SHP77 treated with DMSO at 0.1 percent for 48 hours (cell line): ENCODE measurements at regions not wholly inside any gene's neighbourhood (a gene's known extent, or its start where the extent isn't known, plus 50 kb on each side); places are given as distances from the start of the nearest gene placed in this dataset.
"Not testable (repeated sequence)": the region's sequence is repeated elsewhere in the genome, so short reads cannot be mapped to it uniquely, and the experiment has no call there.

ENCODE experiments used
- DNase-seq: peaks from one replicate; lab custom pipeline; 2025; lab: John Stamatoyannopoulos, UW

DNA sequence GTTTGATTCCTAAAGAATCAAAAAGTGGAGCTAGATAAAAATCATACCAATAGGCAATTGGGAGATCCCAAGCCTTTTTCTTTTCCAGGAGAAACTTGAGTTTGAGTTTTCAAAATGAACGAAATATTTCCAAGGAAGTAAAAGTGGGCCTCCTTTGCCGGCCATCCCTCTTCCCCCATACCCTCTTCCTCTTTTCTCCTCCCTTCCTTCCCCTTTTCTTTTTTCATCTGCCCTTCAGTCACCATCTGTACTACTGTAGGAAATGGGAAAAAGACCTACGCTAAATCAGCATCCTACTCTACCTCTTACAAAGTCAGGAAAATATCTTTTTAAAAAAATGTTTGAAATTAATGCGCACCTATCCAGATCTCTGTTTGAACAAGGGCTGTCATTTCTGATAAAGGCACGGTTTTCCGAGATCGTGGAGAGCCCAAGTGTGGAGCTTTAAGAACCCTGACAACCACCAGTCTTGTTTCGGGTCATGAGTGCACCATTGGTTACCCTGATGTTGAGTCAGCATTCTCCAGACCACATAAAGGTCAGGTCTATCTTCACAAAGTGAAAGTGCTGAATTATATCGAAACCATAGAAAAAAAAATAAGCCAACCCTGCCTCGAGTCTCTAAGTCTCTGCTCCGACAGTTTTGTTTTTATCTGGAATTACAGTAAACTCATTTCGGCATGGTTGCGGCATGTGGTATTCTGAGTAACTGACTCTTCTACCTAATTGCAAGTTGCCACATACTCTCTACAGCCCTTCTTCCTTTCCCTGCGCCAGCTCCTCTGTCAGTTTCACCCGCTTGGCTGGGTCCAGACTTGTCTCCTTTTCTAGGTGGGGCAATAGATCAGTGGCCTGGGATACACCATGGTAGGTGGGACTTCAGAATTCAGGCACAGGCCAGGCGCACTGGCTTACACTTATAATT is 140.2 kb upstream of the KLF3 start:
- DNase-seq = no peak

DNA sequence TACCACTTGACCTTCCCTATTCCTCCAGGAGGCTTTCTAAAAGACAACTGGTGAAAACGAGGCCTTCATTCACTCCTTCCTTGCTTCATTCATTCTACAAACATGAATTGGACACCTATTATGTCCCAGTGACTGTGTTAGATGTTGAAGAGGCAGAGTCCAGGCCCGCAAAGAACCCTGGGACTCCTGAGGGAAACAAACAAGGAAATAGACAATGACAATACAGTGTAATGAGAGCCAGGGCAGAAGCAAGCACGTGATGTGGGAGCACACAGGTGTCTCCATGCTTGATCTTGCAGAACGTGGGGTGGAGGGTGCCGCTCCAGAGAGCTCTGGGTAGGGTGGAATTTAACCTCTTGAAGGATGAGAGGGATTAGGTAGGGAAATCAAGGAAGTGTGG is 137.6 kb upstream of the KLF3 start:
- DNase-seq = no peak

DNA sequence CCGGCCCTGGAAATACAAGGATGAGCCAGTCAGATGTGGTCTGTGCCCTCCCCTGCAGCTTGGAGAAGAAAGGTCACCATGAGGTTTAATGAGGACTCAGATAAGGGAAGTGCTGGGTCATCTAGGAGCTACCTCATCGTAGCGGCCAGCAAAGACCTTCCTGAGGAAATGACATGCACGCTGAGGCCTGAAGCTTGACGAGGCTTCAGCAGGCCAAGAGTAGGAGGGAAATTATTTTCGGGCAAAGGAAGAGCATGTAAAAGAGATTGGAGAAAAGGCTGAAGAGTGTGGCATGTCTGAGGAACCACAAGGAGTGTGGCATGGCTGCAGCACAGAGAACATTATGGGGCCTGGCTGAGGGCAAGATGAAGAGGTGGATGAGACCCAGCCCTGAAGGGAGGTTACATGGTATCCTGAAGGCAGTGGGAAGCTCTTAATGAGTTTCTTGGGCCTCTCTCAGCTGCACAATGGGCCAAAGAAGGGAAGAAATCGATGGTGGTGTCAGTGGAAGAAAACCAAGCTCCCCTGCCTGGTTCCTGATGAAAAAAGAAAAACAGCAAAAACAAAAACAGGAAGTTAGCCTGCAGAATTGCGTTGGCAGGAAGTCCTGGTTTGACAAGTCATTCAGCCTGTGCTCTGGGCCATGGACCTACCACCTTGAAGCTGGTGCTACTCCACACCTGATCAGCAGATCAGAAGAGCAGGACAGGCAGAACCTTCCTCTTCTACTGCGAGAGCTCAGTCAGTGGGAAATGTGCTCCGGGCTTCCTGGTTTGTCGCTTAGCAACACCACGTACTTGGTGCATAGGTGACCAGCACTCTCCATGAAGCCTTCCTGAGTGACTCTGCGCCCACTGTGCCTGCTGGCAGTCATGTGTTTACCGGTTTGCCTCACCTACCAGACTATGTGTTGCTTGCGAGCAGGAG is 134.5 kb upstream of the KLF3 start:
- no peak for DNase-seq

DNA sequence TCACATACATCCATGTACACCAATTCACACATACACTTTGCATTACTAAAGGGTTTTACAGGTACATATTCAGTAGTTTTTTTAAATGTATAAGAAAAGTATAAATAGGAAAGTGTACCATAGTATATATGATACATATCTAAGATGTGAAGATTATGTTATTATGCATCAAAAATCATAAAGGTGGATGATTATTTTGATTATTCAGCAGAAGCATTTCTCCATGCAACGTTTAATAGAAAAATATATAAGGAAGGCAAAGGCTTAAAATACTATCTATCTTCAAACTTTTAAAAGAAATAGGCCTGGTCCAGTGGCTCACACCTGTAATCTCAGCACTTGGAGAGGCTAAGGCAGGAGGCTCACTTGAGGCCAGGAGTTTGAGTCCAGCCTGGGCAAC is 133.5 kb upstream of the KLF3 start:
- DNase-seq = no peak

DNA sequence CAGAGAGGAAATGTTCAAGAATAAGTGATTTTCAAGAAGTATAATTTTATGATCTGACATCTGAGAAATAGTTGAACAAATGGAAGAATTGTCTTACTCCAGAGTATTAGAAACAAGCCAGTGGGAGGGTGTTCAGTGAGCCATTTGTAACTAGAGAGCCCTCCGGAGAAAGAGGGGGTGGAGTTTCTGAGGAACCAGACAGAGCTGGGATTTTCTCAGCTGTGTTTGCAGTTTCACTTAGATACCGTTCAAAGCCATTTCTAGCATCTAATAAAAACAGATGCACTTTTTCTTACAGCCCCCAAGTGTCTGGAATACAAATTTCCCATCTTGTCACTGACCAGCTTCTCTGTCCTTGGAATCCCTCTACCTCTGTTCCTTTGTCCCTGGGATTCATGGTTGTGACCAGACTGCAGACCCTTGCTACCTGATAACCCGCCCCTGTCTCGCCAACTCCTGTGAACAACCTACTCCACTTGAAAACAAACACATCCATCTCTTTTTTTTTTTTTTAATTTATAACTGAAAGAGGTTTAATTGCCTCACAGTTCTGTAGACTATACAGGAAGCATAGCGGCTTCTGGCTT is 132.8 kb upstream of the KLF3 start:
- no peak for DNase-seq

DNA sequence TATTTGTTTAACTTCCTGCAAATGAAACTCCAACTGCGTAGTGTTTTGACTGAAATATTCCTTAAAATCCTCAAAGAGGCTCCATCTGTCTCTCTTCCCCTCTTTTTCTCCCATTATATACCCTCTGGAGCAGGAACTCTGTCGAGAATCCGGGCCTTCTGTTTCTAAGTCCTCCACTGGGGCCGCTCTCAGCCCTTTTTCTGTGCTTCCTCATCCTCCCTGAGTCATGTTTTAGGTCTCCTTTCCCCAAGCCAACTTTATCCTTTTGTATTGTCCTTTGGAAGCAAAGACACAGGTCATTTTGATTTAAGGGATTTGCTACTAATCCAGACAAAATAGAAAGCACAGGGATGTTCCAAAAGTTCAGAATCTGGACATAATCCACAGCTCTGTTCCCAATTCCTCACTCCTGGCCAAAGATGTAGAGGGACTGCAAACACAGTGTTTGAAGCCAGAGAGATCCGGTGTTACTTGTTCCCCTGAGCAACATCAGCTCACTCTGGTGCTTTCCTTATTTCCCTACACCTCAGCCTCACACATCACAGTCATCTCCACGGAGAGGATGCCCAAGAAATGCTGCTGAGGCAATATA is 131.0 kb upstream of the KLF3 start:
- no peak for DNase-seq

DNA sequence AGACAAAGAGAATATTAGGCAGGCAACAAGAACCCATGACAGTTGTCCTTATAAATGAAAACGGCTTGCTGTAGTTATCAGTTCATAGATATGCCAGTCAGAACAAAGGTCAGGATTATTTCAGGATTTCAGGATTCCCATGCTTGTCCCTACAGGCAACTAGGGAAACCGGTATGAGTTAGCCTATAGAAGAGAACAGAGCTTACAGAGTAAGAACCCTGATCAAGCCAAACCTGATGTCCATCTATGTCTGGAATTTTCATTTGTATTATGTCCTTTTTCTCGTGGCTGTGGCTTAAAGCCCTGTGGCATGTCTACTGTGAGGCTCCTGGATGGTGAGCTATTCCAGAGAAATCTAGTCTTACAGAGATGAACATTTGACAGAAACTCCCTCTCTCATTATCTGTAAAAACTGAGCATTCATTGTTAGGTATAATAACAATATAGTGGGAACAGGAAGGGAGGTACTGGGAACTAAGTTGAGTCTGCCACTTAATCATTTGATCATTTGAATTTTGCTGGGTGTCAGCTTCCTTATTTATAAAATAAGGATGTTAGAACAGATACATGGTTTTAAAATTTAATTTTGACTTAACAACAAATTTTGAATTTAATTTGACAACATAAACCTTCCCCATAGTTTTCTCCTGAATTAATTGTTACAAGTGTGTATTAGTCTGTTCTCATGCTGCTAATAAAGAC is 129.5 kb upstream of the KLF3 start:
- DNase-seq = no peak

DNA sequence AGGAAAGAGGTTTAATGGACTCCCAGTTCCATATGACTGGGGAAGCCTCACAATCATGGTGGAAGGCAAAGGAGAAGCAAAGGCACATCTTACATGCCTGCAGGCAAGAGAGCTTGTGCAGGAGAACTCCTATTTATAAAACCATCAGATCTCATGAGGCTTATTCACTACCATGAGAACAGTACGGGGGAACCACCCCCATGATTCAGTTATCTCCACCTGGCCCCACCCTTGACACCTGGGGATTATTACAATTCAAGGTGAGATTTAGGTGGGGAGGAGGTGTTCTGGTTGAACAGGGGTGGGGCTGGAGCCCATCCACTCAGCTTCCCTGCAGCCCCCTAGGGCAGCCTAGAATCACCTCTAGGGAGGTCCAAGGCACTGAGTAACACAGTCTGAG is 128.9 kb upstream of the KLF3 start:
- DNase-seq = not testable (repeated sequence)

DNA sequence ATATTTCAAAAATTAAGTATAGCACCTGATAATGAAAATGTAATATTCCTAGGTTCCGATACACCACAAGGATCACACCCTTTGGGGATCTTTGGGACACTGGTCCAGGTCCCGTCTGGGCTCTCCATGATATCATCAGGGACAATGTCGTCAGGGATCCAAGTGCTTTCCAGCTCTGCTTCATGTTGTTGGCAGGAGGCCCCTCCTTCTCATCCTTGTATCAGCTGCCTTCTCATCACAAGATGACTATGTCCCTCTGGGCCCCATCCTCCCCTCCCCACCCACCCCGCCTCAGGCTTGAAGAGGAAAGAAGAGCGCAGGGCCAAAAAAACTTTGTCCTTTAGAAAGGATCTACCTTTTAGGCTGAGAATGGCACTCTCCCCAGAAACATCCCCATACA is 128.3 kb upstream of the KLF3 start:
- no peak for DNase-seq

DNA sequence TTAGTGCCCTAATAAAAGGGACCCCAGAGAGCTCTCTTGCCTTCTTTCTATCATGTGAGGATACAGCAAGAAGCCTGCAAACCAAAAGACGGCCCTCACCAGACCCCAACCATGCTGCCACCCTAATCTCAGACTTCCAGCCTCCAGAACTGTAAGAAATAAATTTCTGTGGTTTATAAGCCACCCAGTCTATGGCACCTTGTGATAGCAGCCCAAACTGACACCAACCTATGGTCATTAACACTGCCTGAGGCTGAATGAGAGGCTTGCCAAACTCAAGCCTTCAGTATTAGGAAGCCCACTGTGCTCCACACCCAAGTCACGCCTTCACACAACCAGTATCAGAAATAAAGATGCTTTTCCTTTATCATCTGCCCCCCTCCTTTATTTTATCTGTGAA is 127.3 kb upstream of the KLF3 start:
- no peak for DNase-seq

DNA sequence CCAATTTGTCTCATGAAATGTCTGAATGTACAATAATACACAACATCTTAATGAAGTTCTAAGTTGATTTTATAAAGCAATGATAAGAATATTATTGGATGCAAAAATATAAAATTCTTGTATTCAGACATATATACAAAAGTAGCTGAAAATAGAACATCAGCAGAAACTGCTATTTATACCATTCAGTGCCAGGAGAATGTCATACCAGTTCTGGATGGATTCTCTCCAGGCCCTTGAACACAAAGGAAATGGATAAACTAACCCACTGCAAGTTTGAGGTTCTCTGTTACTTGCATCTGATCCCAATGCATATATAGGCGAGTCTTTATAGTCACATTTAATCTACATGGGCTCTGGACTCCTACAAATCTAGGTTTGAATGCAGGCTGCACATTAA is 126.3 kb upstream of the KLF3 start:
- DNase-seq = no peak

DNA sequence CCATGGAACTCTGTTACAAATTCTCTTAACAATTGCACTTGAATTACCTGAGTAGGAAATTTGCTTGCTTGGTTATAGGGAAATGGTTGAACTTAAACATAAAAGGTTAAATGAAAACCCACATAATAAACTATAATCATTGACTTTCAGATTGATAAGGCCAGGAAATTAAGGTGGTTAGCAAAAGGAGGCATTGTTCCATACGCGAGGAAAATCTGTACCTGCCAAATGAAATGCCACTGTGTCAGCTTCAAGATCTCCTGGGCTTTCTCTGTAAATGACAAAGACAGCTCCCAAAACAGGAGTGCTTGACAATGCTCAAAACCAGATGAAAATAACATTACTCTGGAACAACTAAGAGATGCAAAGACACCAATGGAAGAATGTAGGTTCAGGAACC is 125.5 kb upstream of the KLF3 start:
- no peak for DNase-seq

DNA sequence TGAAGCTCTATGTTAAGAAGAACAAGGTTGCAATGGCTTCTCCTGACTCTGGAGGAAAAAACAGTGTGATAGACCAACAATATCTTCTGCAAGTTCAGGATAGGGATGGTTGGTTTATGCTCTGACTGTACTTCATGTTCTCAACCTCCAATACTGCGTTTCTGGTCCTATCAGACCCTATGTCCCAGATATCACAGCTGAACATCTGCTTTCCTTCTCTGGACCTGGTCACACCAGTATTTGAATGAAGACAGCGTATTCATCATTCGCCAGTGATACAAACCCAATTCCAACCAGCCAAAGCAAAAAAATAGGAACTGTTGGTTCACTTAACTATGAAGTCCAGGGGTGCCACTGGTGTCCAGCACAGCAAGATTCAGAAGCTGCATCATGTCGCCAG is 124.5 kb upstream of the KLF3 start:
- DNase-seq = no peak

DNA sequence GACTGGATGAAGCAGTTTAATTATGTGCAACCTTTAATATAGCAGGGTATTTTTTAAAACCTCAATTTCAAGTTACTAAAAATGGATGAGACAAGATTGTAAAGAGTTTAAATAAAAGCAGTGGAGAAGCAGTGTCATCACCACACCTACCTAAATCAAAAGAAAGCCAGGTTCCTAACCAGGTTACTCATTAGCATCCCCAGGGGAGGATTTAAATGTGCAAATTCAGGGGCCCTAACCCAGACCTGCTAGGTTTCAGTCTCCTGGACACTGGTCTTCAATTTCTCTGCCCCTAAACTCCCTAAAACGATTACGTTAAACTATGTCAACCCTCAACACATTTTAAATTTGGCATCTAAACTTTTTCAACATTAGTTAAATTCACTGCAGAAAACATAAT is 116.9 kb upstream of the KLF3 start:
- no peak for DNase-seq

DNA sequence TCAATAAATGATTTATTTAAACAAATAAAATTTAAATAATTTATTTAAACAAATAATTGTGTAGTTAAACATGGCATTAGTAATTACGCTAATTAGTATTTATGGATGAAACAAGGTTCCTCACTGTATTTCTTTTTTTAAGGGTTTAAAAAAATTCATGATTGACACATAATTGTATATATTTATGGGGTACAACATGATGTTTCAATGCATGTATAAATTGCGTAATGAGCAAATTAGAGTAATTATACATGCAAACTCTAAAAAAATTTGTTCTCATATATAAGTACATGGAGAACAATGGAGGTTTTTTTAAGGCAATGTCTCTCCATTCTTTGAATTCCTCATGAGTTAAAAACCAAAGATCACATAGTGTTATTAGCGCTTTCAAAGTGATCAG is 115.7 kb upstream of the KLF3 start:
- no peak for DNase-seq

DNA sequence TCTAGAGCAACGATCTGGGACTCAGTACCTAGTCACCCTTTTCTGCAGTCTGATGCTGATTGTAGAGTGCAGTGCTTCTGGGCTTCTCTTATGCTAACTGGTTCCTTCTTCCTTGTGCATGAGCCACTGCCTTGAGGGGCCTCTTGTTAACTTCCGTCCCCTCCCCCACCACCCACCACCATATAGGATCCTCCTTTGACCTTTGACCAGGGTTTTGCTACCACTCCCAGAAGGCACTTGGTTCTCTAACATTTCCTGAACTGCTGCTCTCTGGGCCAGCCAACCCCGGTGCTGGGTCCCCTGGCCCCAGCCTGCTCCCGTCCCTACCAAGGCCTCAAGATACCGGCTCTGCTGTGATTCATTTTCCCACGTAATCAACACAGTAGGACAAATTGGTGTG is 104.6 kb upstream of the KLF3 start:
- no peak for DNase-seq

DNA sequence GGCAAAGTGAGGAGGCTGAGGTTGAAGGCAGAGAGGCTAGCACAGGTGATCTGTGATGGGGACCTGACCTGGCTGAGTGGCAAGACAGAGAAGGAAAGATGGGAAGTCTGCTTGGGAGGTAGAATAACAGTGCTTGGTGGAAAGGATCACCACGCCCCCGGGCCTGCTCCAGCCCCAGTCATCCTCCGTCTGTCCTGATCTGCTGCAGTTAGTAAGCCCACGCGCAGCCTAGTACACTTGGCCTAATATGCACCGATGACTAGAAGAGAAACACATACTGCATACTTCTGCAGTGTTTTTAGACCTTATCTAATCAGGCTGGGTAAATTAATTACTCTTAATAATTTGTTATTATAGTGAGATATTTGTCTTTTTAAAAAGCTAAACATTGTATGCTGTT is 103.7 kb upstream of the KLF3 start:
- no peak for DNase-seq

DNA sequence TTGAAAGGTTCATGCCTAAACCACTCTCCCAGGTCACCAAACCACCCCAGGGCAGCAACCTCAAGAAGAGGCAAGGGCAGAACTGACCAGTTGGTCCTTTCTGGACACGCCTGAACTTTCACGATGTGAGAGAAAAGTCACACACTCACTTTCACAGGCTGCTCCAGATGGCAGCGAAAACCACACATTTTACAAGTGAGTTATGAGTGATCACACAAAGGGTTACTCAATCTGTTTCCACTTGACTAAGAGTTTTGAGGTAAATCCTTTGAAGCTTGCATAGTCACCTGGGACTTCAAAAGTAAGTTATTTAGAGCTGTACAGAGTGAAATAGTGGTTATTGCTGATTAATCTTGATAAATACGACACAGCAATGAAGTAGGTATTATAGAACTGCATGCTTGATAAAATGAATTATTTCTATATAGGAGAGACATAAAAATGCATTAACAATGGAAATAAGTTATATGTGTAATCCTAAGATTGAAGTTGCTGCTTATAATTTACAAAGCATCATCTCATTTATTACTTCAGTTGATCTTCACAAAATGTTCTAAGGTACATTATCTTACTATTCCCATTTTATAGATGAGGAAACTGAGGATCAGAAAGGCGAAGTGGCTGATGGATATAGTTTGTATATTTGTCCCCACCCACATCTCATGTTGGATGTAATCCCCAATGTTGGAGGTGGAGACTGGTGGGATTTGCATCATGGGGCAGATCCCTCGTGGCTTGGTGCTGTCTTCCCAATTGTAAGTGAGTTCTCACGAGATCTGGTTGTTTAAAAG is 103.0 kb upstream of the KLF3 start:
- DNase-seq = no peak

DNA sequence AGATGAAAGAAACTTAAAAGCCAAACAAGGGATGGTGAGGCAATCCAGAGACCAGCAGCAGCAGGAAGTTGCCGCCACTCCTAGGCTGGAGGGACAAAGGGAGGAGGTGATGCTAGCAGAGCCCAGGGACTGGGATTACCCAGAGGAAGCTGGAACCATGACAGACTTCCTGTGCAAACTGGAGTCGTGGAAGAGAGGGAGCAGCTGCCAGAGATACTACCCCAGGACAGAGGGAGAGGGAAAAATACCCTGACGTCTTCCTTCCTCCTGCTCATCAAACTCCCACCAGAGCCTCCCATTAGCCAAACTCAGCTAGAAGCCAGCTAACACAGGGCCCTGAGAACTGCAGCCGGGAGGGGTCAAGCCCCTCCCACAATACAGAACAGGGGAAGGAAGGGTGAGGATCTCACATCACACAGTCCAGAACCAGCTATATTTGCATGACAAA is 101.2 kb upstream of the KLF3 start:
- DNase-seq = peak; percentile 33

DNA sequence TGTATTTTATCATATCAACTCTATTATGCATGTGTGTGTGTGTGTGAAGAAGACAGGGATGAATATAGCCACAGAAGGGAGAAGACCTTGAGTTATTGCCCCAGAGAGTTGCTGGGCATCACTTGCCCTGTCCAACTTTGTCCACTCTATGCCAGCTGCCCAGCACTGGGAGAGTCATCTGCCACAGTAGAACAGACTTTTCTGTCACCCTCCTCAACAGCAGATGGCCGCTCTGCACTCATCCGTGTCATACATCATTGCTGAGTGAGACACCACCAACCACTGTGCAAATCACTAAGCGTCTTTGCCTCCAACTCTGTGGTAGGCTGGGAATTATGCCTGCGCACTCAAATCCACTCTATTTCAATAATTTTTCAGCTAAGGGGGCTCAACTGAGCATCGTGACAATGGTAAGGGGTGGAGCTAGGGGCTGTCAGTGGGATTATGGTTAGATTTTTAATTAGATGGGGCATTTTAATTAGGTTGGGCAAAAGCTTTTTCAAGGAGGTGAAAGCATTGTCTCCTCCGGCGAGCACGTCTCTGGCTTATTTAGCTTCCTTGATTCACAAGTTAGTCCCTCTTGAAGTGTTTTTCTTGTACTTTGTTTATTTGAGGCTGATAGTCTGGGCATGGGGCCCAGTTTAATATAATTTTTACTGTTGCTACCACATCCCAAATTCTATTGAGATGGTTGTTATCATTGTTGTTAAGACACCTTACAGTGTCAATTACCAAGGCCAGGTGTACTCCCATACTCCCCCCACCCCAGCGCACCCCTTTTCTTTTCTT is 100.1 kb upstream of the KLF3 start:
- peak; percentile 56 for DNase-seq
